Activated CD4-positive, alpha-beta T cell treated with anti-CD3 and anti-CD28 coated beads for 24 hours (primary cell): ENCODE measurements at regions not wholly inside any gene's neighbourhood (a gene's known extent, or its start where the extent isn't known, plus 50 kb on each side); places are given as distances from the start of the nearest gene placed in this dataset.
"Not testable (repeated sequence)": the region's sequence is repeated elsewhere in the genome, so short reads cannot be mapped to it uniquely, and the experiment has no call there.

Experiments used
- DNase-seq, 2 donors: peaks; one replicate each; pipeline ENCODE4 v3.0.0-alpha.2; 2020; ENCODE audit warnings: low read depth in 2 of 2

- DNase-seq = no peak
These were observed 738.6 kb upstream of the ADGRL3 start for GRCh38 chr4:60461551-60461950.

DNA sequence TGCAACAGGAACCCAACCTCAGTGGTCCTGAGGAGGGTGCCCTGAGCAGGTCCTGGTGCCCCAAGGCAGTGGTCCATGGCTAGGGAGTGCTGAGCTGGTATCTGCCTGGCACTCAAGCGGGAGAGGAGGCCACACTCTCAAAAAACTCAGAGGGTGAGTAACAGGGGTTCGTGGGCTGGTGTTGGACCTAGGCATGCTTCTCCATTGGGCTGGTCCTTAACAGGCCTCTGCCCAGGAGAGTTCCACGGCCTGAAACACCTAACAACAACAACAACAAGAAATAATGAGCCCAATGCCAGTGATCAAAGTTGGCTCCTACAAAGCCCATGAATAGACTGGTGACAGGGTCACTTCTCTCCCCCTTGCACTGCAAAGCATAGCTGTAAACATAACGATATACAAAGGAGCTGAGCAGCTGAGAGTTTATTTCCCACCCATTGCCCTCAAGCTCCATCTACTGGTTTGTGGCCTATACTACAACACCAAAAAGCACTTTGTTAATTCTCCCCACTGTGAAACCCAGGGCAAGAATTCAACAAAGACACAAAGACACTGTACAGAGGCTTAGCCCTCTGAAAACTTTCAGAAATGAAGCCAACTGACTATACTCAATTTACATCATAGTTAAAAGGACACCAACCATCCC, 736.1 kb upstream of the ADGRL3 start:
- no peak for DNase-seq

DNA sequence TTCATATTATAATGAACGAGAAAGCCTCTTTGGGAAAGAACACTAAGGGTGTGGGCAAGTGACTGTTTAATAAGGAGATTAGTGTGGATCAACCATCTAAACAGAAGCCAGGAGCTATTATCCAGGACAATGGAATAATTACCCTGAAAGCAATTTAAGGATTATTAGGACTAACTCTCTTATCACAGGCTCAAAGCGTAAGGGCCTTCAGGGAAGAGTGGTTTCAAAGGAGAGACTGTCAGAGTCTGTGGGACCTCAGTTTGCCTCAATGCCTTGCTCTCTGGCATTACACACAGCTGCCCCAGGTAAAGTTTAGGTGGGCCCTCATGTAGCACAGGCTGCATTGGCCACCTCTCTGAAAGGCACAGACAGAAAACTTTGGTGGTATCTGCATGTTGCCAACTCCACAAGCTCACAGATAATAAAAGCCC, 717.2 kb upstream of the ADGRL3 start:
- no peak for DNase-seq

- DNase-seq = no peak
These were observed 714.9 kb upstream of the ADGRL3 start for GRCh38 chr4:60485276-60485675.

DNA sequence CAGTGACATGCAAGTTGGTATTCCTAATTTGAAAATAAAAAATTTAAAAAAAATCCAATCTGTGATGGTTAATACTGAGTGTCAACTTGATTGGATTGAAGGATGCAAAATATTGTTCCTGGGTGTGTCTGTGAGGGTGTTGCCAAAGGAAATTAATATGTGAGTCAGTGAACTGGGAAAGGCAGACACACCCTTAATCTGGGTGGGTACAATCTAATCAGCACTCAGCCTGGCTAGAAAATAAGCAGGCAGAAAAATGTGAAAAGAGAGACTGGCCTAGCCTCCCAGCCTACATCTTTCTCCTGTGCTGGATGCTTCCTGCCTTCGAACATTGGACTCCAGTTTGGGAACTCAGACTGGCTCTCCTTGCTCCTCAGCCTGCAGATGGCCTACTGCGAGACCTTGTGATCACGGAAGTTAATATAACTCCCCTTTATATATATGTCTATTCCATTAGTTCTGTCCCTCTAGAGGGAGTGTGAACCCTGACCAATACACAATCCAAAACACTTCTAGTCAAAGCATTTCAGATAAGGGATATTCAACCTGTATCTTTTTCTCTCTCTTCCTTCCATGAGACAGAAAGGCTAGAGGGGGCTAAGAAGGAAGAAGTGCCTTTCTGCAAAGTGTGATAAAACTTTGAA, 712.9 kb upstream of the ADGRL3 start:
- not testable (repeated sequence) for DNase-seq

GRCh38 chr4:60500810-60501209, 699.3 kb upstream of the ADGRL3 start:
- no peak for DNase-seq

- DNase-seq = no peak
These were observed 697.4 kb upstream of the ADGRL3 start for GRCh38 chr4:60502733-60503132.

- DNase-seq = no peak
These were observed 694.1 kb upstream of the ADGRL3 start for GRCh38 chr4:60506061-60506460.

DNA sequence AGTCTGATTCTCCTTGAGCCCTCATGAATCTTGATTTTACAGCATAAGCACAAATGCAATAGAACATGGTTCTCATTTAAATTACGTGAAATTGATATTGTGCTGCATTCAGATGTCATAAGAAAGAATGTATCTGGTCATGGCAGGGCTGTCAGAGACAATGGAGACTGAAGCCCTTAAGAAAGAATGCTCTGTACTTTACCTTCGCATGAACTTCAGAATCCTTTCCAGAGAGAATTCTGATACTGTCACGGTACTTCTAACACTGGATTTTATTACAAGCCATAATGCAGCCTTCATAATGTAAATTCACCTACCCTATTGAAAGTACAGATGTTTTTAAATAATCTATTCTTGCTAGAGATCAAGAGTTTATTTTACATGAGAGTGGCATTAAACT, 677.9 kb upstream of the ADGRL3 start:
- DNase-seq = no peak

DNA sequence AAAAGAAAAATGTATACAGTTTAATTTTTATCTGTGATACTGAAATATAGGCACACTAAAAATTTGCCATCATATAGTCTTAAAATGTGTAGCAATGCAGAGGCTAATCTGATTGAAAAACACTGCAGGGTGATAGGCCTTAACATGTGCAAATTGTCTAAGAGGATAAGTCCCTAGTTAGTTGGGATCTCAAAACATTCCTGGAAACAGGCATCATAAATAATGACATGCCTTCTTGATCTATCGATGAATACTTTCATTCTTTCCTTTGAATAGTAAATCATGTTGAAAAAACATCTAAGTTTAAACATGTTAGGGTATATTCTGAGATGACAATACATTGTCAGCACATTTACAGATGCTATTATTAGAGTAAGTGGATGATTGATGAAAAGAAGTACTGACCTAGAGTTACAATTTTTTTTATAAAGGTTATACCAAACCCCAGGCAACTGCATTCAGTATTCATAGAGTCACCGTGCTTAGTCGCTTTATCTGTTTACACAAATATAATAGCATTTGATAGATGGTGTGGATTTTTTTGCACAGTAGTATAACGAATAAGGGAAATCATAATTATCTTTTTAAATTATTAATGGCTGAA, 668.2 kb upstream of the ADGRL3 start:
- no peak for DNase-seq

DNA sequence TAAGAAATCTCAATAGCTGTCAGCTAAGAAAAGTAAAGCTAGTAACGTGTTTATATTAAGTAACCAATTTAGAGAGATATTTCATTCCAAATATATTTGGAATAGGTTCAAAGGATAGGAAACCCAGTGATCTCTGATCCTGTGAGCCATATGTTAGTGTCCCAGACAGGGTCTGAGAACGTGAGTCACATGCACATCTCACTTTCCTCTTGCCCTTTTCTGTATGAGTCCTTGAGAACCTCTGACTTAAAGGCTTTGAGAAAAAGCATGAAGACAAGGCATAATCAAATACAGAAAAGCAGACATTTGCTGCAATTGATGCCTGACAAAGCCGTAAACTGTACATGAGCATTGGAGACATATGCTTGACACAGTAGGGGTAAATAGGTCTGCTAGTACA, 655.1 kb upstream of the ADGRL3 start:
- DNase-seq = no peak

GRCh38 chr4:60562334-60562733, 637.8 kb upstream of the ADGRL3 start:
- DNase-seq = no peak

DNA sequence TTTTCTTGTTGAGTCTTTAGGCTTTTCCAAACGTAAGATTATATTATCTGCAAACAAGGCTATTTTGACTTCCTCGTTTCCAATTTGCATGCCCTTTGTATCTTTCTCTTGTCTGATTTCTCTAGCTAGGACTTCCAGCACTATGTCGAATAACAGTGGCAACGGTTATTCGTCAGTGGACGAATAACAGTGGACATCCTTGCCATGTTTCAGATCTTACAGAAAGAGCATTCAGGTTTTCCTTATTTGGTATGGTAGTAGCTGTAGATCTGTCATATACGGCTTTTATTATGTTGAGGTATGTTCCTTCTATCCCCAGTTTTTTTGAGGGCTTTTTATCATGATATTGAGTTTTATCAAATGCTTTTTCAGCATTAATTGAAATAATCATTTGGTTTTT, 634.6 kb upstream of the ADGRL3 start:
- no peak for DNase-seq

GRCh38 chr4:60575336-60575735, 624.8 kb upstream of the ADGRL3 start:
- no peak for DNase-seq

DNA sequence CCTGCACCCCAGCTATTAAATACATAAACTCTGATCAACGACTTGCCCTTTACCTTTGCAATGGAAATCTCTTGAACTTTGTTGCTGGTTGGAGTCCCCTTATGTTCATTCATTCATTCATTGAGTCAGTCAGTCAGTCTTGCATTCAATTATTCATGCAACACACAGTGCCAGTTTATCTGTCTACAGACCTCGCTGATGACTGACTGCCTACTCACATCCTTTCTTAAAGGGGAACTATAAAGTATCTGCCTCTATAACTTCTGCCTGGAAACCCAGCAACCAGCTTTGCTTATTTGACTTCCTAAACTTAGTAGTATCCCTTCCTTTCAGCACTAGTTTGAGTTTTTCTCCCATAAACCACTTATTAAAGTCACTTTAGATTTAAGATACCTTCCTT, 620.8 kb upstream of the ADGRL3 start:
- no peak for DNase-seq

- DNase-seq = no peak
These were observed 618.1 kb upstream of the ADGRL3 start for GRCh38 chr4:60581919-60582536.

- no peak for DNase-seq
These were observed 611.6 kb upstream of the ADGRL3 start for GRCh38 chr4:60588556-60588955.

DNA sequence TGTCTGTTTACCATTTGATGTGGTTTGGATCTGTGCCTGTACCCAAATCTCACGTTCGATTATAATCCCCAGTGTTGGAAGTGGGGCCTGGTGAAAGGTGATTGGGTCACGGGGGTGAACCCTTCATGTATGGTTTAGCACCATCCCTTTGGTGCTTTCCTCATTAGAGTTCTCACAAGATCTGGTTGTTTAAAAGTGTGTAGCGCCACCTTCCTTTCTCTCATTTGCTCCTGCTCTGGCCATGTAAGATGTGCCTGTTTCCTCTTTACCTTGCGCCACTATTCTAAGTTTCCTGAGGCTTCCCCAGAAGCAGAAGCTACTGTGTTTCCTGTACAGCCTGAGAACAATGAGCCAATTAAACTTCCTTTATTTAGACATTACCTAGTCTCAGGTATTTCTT, 610.7 kb upstream of the ADGRL3 start:
- DNase-seq = no peak

GRCh38 chr4:60590116-60590515, 610.0 kb upstream of the ADGRL3 start:
- DNase-seq = no peak

- DNase-seq = no peak
These were observed 594.3 kb upstream of the ADGRL3 start for GRCh38 chr4:60605646-60606354.

DNA sequence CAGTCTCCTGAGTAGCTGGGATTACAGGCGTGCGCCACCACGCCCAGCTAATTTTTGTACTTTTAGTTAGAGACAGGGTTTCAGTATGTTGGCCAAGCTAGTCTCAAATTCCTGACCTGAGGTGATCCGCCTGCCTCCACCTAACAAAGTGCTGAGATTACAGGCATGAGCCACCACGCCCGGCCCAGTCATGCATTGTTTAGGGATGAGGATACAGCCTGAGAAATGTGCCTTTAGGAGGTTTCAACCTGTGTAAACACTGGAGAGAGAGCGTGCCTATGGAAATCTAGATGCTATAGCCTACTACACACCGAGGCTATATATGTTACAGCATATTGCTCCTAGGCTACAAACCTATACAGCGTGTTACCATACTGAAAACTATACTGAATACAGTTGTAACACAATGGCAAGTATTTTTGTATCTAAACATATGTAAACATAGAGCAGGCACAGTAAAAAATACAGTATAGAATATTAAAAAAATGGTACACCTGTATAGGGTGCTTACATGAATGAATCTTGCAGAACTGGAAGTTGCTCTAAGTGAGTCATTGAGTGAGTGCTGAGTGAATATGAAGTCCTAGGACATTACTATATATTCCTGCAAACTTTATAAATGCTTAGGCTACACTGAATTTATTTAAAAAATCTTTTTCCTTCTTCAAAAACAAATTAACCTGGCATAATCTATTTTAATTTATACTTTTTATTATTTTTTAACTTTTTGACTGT, 588.2 kb upstream of the ADGRL3 start:
- DNase-seq = no peak

DNA sequence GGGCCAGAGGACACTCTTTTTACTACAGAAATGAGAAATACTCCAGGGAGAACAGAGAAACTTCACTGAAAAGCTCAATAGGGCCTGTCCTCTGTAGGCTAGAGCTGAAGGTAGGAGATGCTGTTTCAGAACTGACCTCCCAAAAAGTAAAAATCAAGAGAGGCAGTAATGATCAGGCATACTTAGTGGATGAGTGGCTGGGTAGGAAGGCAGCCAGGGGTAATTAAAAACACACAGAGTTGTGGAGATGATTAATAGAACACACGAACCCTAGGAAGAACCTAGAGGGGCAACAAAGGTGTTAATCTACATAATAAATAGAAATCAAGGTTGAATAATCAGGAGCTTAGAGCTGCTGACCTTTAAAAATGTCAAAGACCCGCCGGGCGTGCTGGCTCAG, 582.4 kb upstream of the ADGRL3 start:
- no peak for DNase-seq
